ENCODE measurements at regions not wholly inside any gene's neighbourhood (a gene's known extent, or its start where the extent isn't known, plus 50 kb on each side); places are given as distances from the start of the nearest gene placed in this dataset.

- Histone ChIP-seq H3K9me3 (ENCODE audit: control insufficient read depth, insufficient read depth, low read depth, low read length) (no peaks in the 10 kb centered on the region), H3K4me3 (ENCODE audit: low read depth, low read length) (no peak overlapping the region), H3K27me3 (ENCODE audit: control insufficient read depth, insufficient read depth, low read length) (no peaks in the 10 kb centered on the region), H3K36me3 (ENCODE audit: control insufficient read depth, insufficient read depth, low read length) (no peaks in the 10 kb centered on the region), H3K27ac (ENCODE audit: low read depth, low read length) (no peak overlapping the region), H3K4me1 (ENCODE audit: control insufficient read depth, insufficient read depth, low read length) (peaks cover 23% of the 10 kb centered on the region), H3K9ac (ENCODE audit: low read length) (no peak overlapping the region)
Observed at GRCh38 chr15:29403772-29404171, 134.2 kb upstream of the NSMCE3 start.

DNA sequence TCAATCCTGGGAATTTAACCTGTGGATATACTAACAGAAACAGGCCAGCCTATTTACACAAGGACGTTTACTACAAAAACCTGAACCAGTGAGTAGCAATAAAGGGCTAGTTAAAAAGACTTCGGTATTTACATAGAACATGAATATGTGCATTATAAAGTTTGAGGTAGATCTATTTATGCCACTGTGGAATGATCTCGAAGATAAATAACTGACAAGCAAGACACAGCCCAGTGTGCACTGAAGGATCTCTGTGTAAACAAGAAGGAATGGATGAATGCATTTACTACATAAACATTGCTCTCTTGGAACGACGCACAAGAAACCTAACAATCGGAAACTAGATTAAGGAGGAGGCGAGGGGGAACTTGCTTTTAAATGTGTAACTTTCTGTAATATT, 132.0 kb upstream of the NSMCE3 start:
- no peaks in the 10 kb centered on the region for H3K27me3 ChIP-seq (ENCODE audit: control insufficient read depth, insufficient read depth, low read length)
- no peak overlapping the region for H3K27ac ChIP-seq (ENCODE audit: low read depth, low read length)
- peaks cover 24% of the 10 kb centered on the region for H3K4me1 ChIP-seq (ENCODE audit: control insufficient read depth, insufficient read depth, low read length)
- no peaks in the 10 kb centered on the region for H3K9me3 ChIP-seq (ENCODE audit: control insufficient read depth, insufficient read depth, low read depth, low read length)
- H3K9ac ChIP-seq (ENCODE audit: low read length): no peak overlapping the region
- H3K36me3 ChIP-seq (ENCODE audit: control insufficient read depth, insufficient read depth, low read length): no peaks in the 10 kb centered on the region
- no peak overlapping the region for H3K4me3 ChIP-seq (ENCODE audit: low read depth, low read length)

- H3K27ac ChIP-seq (ENCODE audit: low read depth, low read length): no peak overlapping the region
- no peaks in the 10 kb centered on the region for H3K27me3 ChIP-seq (ENCODE audit: control insufficient read depth, insufficient read depth, low read length)
- H3K36me3 ChIP-seq (ENCODE audit: control insufficient read depth, insufficient read depth, low read length): no peaks in the 10 kb centered on the region
Observed at GRCh38 chr15:29400701-29401100, 131.1 kb upstream of the NSMCE3 start.

DNA sequence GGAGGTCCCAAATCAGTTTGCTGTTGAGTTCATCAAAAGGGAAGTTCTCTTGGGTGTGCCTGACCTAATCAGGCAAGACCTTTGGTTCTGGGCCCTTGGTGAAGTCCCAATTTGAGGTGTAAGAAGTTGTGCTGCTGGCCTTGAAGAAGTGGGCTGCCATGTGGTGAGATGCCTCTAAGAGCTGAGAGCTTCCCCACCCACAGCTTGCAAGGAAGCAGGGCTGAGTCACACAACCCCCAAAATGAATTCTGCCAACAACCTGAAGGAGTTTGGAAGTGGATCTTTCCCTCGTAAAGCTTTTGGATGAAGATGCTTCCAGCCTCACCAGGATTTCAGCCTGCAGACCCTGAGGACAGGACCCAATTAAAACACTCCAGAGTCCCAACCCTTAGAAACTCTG, 129.3 kb upstream of the NSMCE3 start:
- Histone ChIP-seq H3K9me3 (ENCODE audit: control insufficient read depth, insufficient read depth, low read depth, low read length) (no peaks in the 10 kb centered on the region), H3K36me3 (ENCODE audit: control insufficient read depth, insufficient read depth, low read length) (no peaks in the 10 kb centered on the region), H3K27ac (ENCODE audit: low read depth, low read length) (no peak overlapping the region), H3K4me1 (ENCODE audit: control insufficient read depth, insufficient read depth, low read length) (peaks cover 24% of the 10 kb centered on the region), H3K27me3 (ENCODE audit: control insufficient read depth, insufficient read depth, low read length) (no peaks in the 10 kb centered on the region), H3K4me3 (ENCODE audit: low read depth, low read length) (no peak overlapping the region), H3K9ac (ENCODE audit: low read length) (no peak overlapping the region)

More at GRCh38 chr15:29400701-29401100, 131.1 kb upstream of the NSMCE3 start:
- peaks cover 24% of the 10 kb centered on the region for H3K4me1 ChIP-seq (ENCODE audit: control insufficient read depth, insufficient read depth, low read length)
- no peak overlapping the region for H3K9ac ChIP-seq (ENCODE audit: low read length)
- H3K9me3 ChIP-seq (ENCODE audit: control insufficient read depth, insufficient read depth, low read depth, low read length): no peaks in the 10 kb centered on the region
- H3K4me3 ChIP-seq (ENCODE audit: low read depth, low read length): no peak overlapping the region

- Histone ChIP-seq H3K36me3 (ENCODE audit: control insufficient read depth, insufficient read depth, low read length) (no peaks in the 10 kb centered on the region), H3K9me3 (ENCODE audit: control insufficient read depth, insufficient read depth, low read depth, low read length) (peaks cover 9% of the 10 kb centered on the region; the same call in 1 of the 2 replicates), H3K27ac (ENCODE audit: low read depth, low read length) (no peak overlapping the region), H3K4me3 (ENCODE audit: low read depth, low read length) (no peak overlapping the region), H3K9ac (ENCODE audit: low read length) (no peak overlapping the region), H3K4me1 (ENCODE audit: control insufficient read depth, insufficient read depth, low read length) (peaks cover 18% of the 10 kb centered on the region), H3K27me3 (ENCODE audit: control insufficient read depth, insufficient read depth, low read length) (no peaks in the 10 kb centered on the region)
Observed at GRCh38 chr15:29396176-29396811, 126.7 kb upstream of the NSMCE3 start.

DNA sequence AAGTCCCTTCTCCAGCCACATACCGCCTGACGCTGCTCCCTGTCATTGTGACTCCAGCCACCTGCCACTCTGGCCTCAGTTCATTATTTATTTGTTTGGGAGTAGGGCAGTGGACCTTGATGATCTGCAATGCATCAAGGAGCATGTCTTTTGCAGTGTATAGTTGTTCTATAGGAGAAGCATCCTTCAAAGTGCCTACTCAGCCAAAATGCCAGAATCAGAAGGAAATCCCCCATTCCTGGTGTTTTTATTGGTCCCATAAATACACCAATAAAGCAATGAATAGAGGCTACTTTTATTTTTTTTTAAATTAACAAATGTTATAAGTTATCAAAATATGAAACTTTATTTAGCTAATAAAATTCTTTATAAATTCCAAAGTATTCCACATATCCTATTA, 123.8 kb upstream of the NSMCE3 start:
- Histone ChIP-seq H3K27me3 (ENCODE audit: control insufficient read depth, insufficient read depth, low read length) (no peaks in the 10 kb centered on the region), H3K4me1 (ENCODE audit: control insufficient read depth, insufficient read depth, low read length) (no peaks in the 10 kb centered on the region), H3K9me3 (ENCODE audit: control insufficient read depth, insufficient read depth, low read depth, low read length) (peaks cover 9% of the 10 kb centered on the region; the same call in 1 of the 2 replicates), H3K4me3 (ENCODE audit: low read depth, low read length) (no peak overlapping the region), H3K36me3 (ENCODE audit: control insufficient read depth, insufficient read depth, low read length) (no peaks in the 10 kb centered on the region), H3K9ac (ENCODE audit: low read length) (no peak overlapping the region), H3K27ac (ENCODE audit: low read depth, low read length) (no peak overlapping the region)

DNA sequence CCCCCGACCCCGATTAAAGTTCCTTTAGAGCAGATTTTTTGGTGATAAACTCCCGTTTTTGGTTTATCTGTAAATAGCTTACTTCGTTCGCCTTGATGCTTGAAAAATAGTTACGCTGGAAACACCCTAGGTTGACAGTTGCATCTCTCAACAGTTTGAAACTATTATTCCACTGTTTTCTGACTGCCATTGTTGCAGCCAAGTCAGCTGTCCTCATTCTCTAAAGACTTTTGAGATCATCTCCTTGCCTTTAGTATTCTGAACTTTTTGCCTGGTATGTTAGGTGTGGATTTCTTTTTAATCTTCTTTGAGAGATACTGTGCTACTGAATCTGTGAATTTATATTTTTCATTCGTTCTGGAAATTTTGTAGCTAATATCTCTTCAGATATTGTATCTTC, 122.7 kb upstream of the NSMCE3 start:
- Histone ChIP-seq H3K4me3 (ENCODE audit: low read depth, low read length) (no peak overlapping the region), H3K4me1 (ENCODE audit: control insufficient read depth, insufficient read depth, low read length) (no peaks in the 10 kb centered on the region), H3K9ac (ENCODE audit: low read length) (no peak overlapping the region), H3K27me3 (ENCODE audit: control insufficient read depth, insufficient read depth, low read length) (no peaks in the 10 kb centered on the region), H3K9me3 (ENCODE audit: control insufficient read depth, insufficient read depth, low read depth, low read length) (peaks cover 9% of the 10 kb centered on the region; the same call in 1 of the 2 replicates), H3K27ac (ENCODE audit: low read depth, low read length) (no peak overlapping the region), H3K36me3 (ENCODE audit: control insufficient read depth, insufficient read depth, low read length) (no peaks in the 10 kb centered on the region)

- Histone ChIP-seq H3K4me3 (ENCODE audit: low read depth, low read length) (no peak overlapping the region), H3K9ac (ENCODE audit: low read length) (no peak overlapping the region), H3K9me3 (ENCODE audit: control insufficient read depth, insufficient read depth, low read depth, low read length) (peaks cover 9% of the 10 kb centered on the region; the same call in 1 of the 2 replicates), H3K4me1 (ENCODE audit: control insufficient read depth, insufficient read depth, low read length) (no peaks in the 10 kb centered on the region), H3K36me3 (ENCODE audit: control insufficient read depth, insufficient read depth, low read length) (no peaks in the 10 kb centered on the region), H3K27me3 (ENCODE audit: control insufficient read depth, insufficient read depth, low read length) (no peaks in the 10 kb centered on the region), H3K27ac (ENCODE audit: low read depth, low read length) (no peak overlapping the region)
Observed at GRCh38 chr15:29390051-29390450, 120.4 kb upstream of the NSMCE3 start.

GRCh38 chr15:29386523-29386922, 116.9 kb upstream of the NSMCE3 start:
- Histone ChIP-seq H3K9me3 (ENCODE audit: control insufficient read depth, insufficient read depth, low read depth, low read length) (no peaks in the 10 kb centered on the region), H3K36me3 (ENCODE audit: control insufficient read depth, insufficient read depth, low read length) (no peaks in the 10 kb centered on the region), H3K9ac (ENCODE audit: low read length) (no peak overlapping the region), H3K27me3 (ENCODE audit: control insufficient read depth, insufficient read depth, low read length) (no peaks in the 10 kb centered on the region), H3K4me3 (ENCODE audit: low read depth, low read length) (no peak overlapping the region), H3K4me1 (ENCODE audit: control insufficient read depth, insufficient read depth, low read length) (no peaks in the 10 kb centered on the region), H3K27ac (ENCODE audit: low read depth, low read length) (no peak overlapping the region)

DNA sequence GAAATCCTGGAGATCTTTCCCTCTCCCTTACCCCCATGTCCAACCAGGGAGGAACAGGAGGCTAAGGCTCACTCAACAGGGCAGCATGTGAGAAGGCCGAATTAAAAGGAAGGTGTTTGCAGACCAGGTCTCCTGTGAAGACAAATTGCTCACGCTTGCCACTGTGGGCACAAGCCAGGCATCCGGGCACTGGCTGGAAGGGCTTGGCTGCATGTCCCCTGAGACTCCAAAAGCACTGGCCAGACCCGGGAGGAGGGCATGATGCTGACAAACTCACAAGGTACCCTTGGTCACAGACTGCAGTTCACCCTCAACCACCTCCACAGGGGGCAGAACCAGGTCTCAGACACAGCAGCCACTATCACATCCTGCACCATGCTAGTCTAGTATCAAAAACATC, 113.7 kb upstream of the NSMCE3 start:
- H3K27me3 ChIP-seq (ENCODE audit: control insufficient read depth, insufficient read depth, low read length): no peaks in the 10 kb centered on the region
- no peak overlapping the region for H3K4me3 ChIP-seq (ENCODE audit: low read depth, low read length)
- H3K9ac ChIP-seq (ENCODE audit: low read length): no peak overlapping the region

DNA sequence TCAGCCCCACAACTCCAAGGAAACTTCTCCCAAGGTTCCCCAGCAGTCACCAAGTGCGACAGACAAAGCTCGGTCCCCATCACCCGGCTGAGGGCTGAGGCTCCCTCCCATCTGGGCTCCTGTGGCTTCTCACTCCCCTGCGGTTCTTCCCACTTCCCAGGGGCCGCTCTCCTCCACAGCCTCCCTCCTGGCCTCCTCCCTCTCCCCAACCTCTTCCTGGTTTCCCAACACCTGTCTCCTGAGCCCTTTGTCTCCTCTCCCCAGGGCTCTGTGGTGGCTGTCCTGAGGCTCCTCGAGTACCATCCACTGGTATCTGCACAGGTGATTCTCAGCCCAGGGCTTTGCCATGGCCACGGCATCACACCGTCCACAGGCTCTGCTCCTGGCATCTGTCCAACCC, 113.2 kb upstream of the NSMCE3 start:
- Histone ChIP-seq H3K4me3 (ENCODE audit: low read depth, low read length) (no peak overlapping the region), H3K36me3 (ENCODE audit: control insufficient read depth, insufficient read depth, low read length) (no peaks in the 10 kb centered on the region), H3K9ac (ENCODE audit: low read length) (no peak overlapping the region), H3K9me3 (ENCODE audit: control insufficient read depth, insufficient read depth, low read depth, low read length) (no peaks in the 10 kb centered on the region), H3K27me3 (ENCODE audit: control insufficient read depth, insufficient read depth, low read length) (no peaks in the 10 kb centered on the region), H3K4me1 (ENCODE audit: control insufficient read depth, insufficient read depth, low read length) (no peaks in the 10 kb centered on the region), H3K27ac (ENCODE audit: low read depth, low read length) (no peak overlapping the region)

More for the DNA sequence above, 113.7 kb upstream of the NSMCE3 start:
- Histone ChIP-seq H3K9me3 (ENCODE audit: control insufficient read depth, insufficient read depth, low read depth, low read length) (no peaks in the 10 kb centered on the region), H3K27ac (ENCODE audit: low read depth, low read length) (no peak overlapping the region), H3K4me1 (ENCODE audit: control insufficient read depth, insufficient read depth, low read length) (no peaks in the 10 kb centered on the region), H3K36me3 (ENCODE audit: control insufficient read depth, insufficient read depth, low read length) (no peaks in the 10 kb centered on the region)

Measured in HUES6 (cell line).